ENCODE measurements at regions not wholly inside any gene's neighbourhood (a gene's known extent, or its start where the extent isn't known, plus 50 kb on each side); places are given as distances from the start of the nearest gene placed in this dataset.

DNA sequence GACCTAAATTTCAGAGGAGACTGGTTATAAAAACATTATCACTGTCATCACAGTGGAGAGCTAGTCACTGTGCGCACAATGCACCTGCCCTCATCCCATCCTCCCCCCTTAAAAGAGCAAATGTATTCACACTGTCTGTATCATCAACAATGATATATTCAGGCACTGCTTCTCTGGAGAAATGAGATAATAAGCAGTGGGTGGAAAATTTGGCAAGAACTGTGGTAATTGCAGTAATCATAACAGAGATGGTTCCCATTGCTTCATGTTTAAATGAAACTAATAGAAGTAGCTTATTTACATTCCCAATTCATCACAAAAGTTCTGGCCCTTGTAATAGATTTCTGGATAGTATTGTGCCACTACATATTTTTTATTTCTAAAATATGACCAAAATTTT lies 867.4 kb upstream of the ADGRL2 start:
- no peak for TF ChIP-seq EZH2 (IDR thresholded peaks at IDR 0.05)
- no peak for TF ChIP-seq POLR2AphosphoS5 (IDR thresholded peaks at IDR 0.05; ENCODE audit: borderline replicate concordance, low read depth, low read length)
- TF ChIP-seq FOXP2 (optimal IDR thresholded peaks at IDR 0.05; ENCODE audit: control extremely low read depth, extremely low read length, insufficient read depth) = no peak

Data from SK-N-MC (cell line).